ENCODE measurements at regions not wholly inside any gene's neighbourhood (a gene's known extent, or its start where the extent isn't known, plus 50 kb on each side); places are given as distances from the start of the nearest gene placed in this dataset.

GRCh38 chr4:143773998-143774895, 73.8 kb upstream of the FREM3 start:
- Histone ChIP-seq H3K4me3 (replicated peaks in 1 of 2; ENCODE audit: low read depth in 1 of 2, low read length in 2 of 2) (no peak overlapping the region), H4K20me1 (ENCODE audit: insufficient read depth) (no peaks in the 10 kb centered on the region), H3K9me3 (ENCODE audit: control insufficient read depth in 1 of 2, insufficient read depth in 1 of 2, low read depth in 1 of 2, low read length in 2 of 2) (no peaks in the 10 kb centered on the region), H3K36me3 (ENCODE audit: control insufficient read depth in 1 of 2, insufficient read depth in 2 of 2, low read length in 2 of 2) (no peaks in the 10 kb centered on the region), H2AFZ (ENCODE audit: low read depth, low read length, poor library complexity, severe bottlenecking) (peak overlapping the region; percentile 74), H3K27ac (ENCODE audit: low read depth, low read length) (no peak overlapping the region), H3K79me2 (ENCODE audit: insufficient read depth, low read length) (no peaks in the 10 kb centered on the region), H3K4me2 (ENCODE audit: low read length) (0 out of 2 replicates have a peak overlapping the region, but pooled peaks have one; percentile 20), H3K9ac (ENCODE audit: low read length) (no peak overlapping the region), H3K4me1 (ENCODE audit: control insufficient read depth in 1 of 2, insufficient read depth in 2 of 2, low read length in 2 of 2) (no peaks in the 10 kb centered on the region), H3K9me2 (ENCODE audit: insufficient read depth) (no peaks in the 10 kb centered on the region), H3K27me3 (ENCODE audit: insufficient read depth, low read length) (no peaks in the 10 kb centered on the region)
- DNase-seq (ENCODE audit: low read depth, low spot score) = peak; percentile 58
- intact Hi-C loops (cut with micrococcal nuclease) = loop anchor here (1.0 to 5.0 kb wide), 3 partner anchors 133 to 368 kb away; partner anchors contain the start of gene GYPA
- ATAC-seq = peak; percentile 98
- no TSS peak for BruUV-seq (replicated peaks)
- TF ChIP-seq CBX3 (IDR thresholded peaks at IDR 0.05; ENCODE audit: low read depth) = peak; percentile 42; the same call in 1 of the 2 replicates
- no peak for TF ChIP-seq EGR1 (IDR thresholded peaks at IDR 0.05; ENCODE audit: low read depth)
- no peak for TF ChIP-seq JUND (IDR thresholded peaks at IDR 0.05)
- TF ChIP-seq ZBTB33 (IDR thresholded peaks at IDR 0.05; ENCODE audit: extremely low read depth, insufficient replicate concordance, low read length) = no peak
- peak; percentile 69 to 83 (median 73) for TF ChIP-seq CTCF (IDR thresholded peaks at IDR 0.05 in 2 of 3, conservative IDR thresholded peaks at IDR 0.05 in 1 of 3; ENCODE audit: borderline replicate concordance in 1 of 3, insufficient read depth in 1 of 3, low read depth in 2 of 3, low read length in 2 of 3)
- no peak for TF ChIP-seq CEBPB (IDR thresholded peaks at IDR 0.05; ENCODE audit: low read depth)
- TF ChIP-seq, protein P1, sequence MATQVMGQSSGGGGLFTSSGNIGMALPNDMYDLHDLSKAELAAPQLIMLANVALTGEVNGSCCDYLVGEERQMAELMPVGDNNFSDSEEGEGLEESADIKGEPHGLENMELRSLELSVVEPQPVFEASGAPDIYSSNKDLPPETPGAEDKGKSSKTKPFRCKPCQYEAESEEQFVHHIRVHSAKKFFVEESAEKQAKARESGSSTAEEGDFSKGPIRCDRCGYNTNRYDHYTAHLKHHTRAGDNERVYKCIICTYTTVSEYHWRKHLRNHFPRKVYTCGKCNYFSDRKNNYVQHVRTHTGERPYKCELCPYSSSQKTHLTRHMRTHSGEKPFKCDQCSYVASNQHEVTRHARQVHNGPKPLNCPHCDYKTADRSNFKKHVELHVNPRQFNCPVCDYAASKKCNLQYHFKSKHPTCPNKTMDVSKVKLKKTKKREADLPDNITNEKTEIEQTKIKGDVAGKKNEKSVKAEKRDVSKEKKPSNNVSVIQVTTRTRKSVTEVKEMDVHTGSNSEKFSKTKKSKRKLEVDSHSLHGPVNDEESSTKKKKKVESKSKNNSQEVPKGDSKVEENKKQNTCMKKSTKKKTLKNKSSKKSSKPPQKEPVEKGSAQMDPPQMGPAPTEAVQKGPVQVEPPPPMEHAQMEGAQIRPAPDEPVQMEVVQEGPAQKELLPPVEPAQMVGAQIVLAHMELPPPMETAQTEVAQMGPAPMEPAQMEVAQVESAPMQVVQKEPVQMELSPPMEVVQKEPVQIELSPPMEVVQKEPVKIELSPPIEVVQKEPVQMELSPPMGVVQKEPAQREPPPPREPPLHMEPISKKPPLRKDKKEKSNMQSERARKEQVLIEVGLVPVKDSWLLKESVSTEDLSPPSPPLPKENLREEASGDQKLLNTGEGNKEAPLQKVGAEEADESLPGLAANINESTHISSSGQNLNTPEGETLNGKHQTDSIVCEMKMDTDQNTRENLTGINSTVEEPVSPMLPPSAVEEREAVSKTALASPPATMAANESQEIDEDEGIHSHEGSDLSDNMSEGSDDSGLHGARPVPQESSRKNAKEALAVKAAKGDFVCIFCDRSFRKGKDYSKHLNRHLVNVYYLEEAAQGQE (IDR thresholded peaks at IDR 0.05; ENCODE audit: low read depth) = no peak
- no peak for TF ChIP-seq TCF7L2 (IDR thresholded peaks at IDR 0.05; ENCODE audit: borderline replicate concordance, extremely low read depth, insufficient read depth, insufficient read length)
- peak; percentile 84 for TF ChIP-seq RAD21 (IDR thresholded peaks at IDR 0.05; ENCODE audit: low read depth)
- RAD21 ChIA-PET (ENCODE audit: low non-redundant PET in 1 of 2, low total read pairs in 2 of 2, uncharacterized antibody in 2 of 2, unreplicated experiment in 2 of 2) = no interaction called here
- CTCF ChIA-PET = no interaction called here
- POLR2A ChIA-PET = no interaction called here

Measured in HCT116 (cell line).